Cerebellar nuclear complex (tissue), 1 donor: ENCODE measurements at regions not wholly inside any gene's neighbourhood (a gene's known extent, or its start where the extent isn't known, plus 50 kb on each side); places are given as distances from the start of the nearest gene placed in this dataset.

Experiments used
- DNase-seq, 2 experiments: peaks; one replicate each; lab custom pipeline; 2025; lab: John Stamatoyannopoulos, UW

DNA sequence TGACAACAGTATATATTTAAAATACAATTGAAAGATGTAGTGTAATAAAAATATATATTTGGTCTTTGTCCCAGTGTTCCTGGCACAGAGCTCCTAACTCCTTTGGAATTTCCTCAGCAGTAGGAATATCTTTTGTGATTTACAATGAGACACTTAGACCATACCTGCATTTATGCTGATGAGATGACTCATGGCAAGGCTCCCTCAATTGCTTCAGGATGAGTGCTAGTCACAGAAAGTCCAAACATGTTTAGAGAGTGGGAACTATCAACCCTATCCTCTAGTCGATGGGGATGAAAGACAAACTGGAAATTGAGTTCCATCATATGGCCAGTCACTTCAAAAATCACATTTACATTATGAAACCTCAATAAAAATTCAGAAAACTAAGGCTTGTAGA, 588.3 kb upstream of the LMCD1 start:
- no peak for DNase-seq

DNA sequence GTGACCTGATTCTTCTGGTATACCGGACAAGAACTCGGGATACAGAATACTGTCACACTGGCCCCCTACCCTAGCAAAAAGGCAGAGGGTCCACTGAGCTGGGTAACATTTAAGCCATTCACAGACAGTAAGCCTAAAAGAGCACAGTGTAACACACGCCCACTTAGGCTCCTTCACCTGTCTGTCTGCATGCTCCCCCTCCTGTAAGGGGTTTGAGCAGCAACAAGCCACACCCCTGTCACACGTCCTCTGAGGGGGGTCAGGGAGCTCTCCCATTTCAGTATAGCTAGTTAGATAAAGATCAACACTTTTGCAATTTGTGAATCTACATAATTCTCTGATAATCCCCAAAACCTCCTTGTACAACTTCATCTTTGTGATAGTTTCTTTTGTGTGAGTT, 586.3 kb upstream of the LMCD1 start:
- no peak for DNase-seq

DNA sequence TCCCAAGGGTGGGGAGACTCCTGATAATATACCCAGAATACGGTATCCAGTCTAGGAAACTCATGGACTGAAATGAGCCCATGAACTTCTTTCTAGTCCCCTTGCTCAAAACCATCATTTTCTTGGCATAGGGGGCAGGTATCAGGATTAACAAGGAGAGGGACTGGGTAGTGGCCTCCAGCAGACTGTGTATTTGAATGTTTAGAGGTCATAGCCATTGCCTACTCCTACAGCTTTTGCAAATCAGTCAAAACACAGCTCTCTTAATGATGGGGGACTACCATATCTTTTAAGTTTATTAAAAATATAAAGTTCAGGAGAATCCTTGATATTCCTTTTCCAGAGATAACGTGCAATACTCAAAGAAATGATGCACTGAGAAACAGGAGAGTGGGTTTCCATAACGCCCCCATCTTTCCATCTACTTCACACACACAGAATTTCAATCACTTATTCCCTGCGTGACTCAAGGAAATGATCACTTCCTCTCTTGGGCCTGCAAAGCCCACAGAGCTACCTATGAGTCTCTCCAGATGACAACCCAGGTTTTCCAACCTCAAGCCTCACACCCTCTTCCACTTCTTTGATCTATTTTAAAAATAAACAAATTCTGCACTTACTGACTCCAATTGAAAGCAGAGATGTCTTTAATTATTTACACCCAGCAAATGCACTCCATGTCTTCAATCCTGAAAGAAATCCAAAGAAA, 584.0 kb upstream of the LMCD1 start:
- DNase-seq: no peak

DNA sequence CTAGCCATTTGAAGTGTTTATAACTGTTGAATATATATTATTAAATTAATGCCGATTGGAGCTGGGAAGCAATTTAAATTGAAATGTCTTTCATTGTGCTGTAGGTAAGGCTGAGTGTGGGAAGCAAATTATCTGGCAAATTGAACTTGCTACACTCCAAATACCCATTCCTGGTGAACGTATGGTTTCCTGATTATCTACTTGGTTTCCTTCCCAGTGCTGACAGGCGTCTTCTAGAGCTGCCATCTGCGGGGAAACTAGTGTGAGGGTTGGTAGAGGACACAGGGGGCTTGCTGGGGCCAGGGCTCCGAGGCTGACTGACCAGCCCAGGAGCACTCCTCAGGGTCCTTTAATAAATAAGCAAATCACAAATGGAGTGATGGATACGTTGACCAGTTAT, 581.4 kb upstream of the LMCD1 start:
- DNase-seq: no peak

DNA sequence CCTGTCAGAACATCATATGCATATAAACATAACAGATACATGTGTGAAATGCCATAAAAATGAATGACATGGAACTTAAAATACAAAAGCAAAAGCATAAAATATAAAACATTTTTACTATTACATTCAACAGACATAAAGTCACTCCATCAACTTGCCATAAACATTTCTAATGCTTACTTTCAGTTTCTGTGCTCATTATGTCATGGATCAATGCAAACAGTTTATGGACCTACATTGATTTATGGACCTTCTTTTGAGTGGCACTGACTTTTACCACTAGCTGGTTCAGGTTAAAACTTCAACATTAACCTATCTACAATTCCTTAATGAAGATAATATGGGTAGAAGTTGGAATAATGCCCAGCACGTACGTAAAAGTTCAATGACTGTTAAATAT, 577.4 kb upstream of the LMCD1 start:
- no peak for DNase-seq

DNA sequence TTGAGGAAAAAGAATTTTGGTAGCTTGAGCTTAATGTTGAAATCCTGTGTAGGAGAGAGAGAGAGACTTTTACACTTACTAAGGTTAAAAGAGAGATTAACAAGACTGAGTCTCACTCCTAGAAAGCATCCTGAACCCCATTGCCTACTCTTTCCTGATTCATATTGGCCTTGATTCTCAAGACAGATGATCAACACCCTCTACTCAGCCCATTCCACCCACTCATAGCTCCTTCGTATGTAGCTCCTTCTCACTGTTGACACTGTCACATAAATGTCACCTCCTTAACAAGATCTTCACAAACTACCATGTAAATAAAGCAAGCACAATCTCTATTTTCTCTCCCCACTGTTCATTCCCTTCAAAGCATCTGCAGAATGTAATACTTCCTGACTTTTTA, 574.6 kb upstream of the LMCD1 start:
- DNase-seq: no peak

DNA sequence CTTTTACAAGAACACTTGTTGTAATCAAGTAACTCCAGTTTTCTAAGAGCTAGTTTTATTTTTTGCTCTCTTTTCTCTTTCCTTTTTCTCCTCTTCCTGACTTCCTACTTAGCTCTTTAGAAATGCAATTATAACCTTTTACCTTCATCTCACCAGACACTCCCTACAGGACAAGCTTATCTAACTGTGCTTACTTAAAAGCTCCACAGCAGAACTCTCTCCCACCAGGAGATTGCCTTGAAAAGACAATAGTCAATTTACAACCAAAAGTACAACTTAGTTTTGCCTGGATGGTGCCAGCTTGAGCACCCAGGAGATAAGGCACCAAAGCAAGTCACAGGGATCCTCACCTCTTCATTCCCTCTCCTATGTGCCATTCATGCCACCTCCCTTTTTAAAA, 573.8 kb upstream of the LMCD1 start:
- no peak for DNase-seq

DNA sequence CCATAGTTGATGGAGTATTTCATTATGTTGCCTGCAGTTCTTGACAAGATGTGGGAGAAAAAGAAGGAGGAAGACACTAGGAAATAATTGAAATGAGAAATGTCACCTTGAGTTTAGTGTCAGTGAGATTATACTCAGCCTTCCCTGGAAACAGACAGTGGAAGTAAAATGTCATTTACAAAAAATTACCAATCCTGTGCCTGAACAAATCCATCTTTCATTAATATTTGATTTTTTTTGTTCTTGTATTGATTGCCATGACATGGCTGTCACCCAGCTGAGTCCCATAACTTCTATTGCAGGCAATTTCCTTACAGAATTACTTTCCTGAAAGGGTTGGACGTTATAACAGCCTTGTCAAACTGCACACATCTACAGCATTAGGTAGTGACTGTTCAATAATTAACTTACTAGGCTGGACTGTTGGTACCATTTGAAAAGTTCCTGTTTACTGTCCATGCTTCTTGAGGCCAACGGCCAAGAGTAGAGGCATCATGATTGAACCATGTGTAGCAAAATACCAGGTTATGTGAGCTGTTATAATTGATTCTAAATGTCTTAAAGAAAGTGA, 572.2 kb upstream of the LMCD1 start:
- no peak for DNase-seq

DNA sequence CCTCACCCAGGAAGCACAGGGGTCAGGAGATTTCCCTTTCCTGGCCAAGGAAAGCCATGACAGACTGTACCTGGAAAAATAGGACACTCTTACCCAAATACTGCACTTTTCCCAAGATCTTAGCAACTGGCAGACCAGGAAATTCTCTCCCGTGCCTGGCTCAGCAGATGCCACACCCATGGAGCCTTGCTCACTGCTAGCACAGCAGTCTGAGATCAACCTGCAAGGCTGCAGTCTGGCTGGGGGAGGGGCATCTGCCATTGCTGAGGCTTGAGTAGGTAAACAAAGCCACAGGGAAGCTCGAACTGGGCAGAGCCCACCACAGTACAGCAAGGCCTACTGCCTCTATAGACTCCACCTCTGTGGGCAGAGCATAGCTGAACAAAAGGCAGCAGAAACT, 567.3 kb upstream of the LMCD1 start:
- no peak for DNase-seq

DNA sequence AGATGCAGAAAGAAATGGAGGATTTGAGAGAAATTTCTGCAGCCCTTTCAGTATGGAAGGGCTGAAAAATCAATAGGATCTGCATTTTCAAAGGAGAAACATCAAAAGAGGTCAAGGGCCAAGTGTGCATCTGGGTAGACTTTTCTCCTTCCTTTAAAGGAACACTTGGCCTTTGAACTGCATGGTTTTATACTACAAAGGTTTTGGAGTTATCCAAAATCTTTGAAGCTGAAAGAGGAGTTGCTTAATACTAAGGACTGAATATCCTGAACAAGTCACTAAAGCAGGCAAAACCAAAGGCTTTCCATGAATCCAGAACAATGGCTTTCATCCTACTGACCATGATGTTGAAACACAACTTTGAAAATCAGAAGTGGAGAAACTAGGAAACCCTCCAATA, 553.7 kb upstream of the LMCD1 start:
- DNase-seq: no peak

DNA sequence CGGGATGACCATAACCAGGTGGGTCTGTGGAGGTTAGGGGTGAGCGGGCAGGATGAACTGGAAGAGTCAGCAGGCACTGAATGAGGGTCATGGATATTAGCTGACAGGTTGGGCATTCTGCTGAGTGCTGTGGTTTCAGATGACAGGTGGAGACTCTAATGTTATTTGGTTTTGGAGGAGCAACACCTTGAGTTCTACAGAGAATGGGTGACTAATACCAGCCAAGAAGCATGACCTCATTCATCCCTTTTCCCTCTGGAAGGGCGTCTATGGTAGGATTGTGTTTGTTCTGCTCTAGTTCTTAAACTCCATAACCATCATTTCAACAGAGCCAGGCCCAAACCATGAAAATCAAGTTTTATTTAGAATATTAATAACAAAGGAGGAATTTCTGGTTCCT, 550.7 kb upstream of the LMCD1 start:
- no peak for DNase-seq

DNA sequence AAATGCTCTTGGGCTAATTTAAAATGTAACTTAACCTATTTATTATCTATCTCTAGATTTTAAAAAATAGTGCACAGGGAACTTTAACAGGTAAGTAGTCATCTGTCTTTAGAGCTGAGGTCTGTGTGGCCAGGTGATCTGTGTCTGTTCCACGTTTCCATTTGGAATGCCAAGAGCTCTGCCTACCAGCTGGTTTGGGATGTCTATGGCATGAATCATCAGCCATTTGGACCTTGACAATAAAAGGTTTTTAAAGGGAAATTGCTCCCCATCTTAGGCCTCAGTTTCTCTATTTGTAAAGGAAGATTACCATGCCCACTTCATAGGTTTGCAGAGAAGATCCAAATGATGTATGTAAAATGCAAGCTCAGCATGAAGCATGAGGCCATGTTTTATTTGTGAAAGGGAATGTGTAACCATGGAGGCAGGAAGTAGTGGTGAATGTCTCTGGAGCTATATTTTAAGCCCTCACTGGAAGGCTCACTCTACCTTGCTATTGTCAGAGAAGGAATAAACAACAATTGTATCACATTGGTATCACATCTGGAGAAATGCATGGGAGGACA, 548.1 kb upstream of the LMCD1 start:
- DNase-seq: no peak

DNA sequence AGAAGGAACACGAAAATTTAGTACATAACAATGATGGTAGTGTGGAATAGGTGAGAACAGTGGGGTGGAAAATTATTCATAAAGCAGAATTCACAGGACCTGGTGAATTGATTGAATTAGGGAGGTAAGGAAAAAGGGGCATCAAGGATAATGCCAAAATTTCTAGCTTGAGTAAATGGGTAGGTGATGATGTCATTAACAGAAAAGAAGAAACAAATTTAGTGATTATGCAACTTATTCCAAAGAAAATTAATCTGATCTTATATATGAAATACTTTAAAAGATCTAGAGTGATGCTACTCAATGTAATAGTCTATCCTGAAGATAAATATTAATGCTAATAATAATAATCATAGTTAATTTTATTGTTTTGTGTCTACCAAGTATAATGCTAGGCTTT, 544.6 kb upstream of the LMCD1 start:
- DNase-seq: no peak

DNA sequence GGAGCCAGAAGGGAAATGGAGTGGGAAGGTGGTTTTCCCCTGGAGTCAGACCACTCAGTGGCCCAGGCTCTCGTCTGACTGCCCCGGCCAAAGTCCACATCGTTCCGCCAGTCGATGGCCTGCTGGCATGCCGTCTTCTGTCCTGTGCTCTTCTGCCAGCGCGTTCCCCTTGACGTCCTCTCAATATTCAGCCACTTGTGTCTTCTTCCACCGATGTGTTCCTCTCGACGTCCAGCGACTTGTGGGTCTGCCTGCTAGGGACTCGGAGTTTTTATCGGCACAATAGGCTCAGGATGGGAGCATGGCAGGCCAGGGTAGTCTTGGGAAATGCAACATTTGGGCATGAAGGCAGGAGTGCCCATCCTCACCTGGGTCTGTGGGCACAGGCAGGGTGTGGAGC, 542.5 kb upstream of the LMCD1 start:
- no peak for DNase-seq

DNA sequence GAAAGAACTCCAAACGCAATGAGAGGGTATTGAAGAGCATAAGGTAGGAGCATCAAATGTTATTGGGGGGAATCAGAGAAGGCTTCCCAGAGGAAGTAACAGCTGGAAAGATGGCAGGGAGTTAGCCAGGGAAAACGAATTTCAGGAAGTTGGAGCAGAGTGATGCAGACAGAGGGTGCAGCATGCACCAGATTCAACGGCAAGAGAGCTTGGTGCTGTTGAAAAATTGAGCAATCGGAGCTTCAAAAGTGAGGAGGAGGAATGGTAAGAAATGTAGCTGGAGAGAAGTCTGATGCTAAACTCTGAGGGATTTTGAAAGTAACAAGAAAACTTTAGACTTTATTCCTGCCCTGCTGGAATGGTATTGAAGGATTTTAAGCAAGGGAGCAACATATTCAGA, 541.0 kb upstream of the LMCD1 start:
- DNase-seq: no peak

DNA sequence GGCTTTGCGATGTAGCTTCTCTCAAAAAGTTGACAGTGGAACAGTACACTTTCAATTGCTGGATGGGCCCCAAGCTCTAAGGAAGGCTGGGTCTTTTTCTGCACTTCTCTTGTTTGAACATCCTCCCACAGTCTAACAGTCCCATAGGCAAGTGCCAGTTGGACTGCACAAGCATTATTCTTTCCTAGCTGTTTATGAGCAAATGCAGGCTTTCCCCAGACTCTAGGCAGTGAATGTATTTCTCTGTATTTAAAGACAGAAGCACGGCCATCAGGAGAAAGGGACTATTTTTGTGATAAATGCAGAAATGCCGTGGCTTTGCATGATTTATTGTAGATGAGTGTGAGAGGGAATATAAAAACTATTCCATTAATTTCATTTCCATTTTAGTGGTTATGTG, 539.3 kb upstream of the LMCD1 start:
- no peak for DNase-seq

DNA sequence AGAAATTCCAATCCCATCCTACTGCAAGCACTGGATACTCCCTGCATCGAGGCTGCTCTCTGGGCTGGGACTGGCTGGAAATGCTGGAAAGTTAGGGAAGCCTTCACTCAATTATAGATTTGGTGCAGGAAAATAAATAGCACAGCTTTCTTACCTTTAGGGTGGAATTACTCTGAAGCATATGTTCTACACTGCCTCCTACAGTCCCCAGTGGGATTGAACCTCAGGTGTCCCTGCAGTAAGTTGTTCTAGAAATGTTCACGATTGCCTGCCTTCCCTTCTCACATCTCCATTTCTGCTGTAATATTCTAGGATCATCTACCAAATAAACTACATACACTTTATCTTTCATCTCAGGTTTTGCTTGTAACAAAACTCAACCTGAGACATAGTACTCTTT, 536.7 kb upstream of the LMCD1 start:
- no peak for DNase-seq

DNA sequence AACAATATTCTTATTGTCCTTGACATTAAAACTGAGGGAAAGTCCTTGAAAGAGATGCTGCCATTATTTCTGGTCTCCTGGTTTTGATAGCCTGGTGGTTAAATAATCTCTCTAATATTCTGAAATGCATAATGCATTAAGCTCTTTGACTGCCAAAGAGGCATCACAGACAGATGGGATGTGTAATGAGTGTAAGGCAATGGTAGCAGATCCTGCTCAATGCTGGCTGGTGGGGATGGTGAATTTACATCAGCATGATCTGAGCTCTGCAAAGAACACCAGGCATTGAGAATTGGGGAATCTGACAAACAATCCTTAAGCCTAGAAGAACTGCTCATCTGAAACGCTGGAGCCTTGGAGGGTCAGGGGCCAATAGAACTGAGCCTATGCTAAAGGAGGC, 528.6 kb upstream of the LMCD1 start:
- no peak for DNase-seq

DNA sequence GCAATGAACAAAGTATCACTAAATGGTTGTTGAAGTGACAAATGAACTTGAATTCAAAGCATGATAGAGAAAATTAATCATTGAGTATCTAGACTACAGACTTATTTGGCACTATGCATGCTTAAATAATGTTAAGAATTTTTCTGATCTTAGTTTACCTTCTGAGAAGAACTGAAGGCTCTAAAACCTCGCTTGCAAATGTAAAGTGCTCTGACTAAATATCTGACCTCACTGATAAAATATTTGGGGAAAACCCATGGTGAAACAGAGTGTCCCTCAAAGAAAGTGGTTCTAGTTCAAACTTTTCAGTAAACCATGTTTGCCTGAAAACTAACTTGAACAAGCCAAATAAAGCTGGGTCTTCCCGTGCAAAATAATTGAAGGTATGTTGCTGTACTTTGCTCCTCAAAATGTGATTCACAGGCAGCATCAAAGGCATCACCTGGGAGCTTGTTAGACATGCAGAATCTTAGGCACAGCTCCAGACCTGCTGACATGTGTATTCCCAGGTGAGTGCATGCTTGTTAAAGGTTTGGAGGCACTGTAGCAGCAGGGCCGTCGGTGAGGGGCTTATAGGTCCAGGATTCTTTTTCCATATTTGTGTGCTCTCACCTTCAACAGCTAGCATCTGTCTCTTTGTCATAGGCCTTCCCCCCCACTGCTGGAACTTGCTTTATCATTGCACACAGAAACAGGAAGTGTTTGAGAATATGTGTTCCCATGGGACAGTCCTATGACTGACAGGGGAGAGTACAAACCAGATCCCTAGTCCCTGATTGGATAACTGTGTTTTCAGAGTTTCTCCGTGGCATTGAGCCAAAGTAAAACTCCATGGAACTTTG, 524.2 kb upstream of the LMCD1 start:
- DNase-seq: no peak

DNA sequence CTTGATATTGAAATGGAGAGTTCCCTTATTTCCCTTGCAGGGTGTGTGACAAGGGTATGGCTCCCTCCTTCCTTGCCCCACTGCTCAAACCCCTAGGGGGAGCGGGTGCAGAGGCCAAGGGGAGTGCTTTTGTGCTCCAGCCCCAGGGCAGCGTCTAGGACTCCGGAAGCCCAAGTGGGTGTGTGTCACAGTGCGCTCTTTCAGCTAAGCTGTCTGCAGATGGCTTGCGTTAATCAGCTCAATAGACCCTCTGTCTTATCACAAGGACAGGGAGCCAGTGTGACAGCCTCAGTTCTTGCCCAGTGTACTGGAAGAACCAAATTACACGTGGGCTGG, 523.6 kb upstream of the LMCD1 start:
- no peak for DNase-seq

DNA sequence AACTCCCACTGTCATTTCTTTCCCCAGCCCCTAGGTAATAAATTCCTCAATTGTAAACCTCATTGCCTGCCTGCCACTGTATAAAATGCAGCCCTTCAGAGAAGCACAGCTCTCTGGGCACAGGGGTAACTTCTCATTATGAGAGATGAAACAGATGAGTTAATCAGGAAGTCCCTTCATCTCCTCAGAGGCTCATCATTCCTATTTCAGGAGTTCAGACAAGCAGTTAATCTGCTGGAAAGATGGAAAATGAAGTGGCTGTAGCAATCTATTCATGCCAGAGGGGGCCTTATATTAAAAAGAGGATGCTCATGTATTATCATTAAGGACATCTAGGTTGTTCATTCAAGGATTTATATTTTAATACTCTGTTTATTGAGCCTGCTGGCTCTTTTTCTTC, 519.5 kb upstream of the LMCD1 start:
- DNase-seq: no peak

DNA sequence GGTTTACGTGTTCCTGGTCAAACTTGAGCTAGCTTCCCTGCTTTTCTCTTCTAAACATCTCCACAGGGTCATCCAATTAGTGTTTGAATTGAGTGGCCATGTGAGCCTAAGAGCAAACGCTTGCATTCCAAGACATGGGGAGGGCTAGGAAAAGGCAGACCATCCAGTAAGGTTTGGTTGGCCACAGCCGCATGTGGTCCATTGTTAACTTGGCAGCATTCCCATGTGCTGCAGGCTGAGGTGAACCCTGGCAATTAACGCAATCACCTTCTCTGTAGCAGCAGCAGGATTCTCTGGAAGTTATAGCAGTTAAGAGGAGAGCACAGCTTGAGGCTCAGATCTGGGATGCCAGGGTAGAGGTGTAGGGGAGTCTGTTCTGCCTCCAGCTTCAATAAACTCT, 502.2 kb upstream of the LMCD1 start:
- DNase-seq: no peak

DNA sequence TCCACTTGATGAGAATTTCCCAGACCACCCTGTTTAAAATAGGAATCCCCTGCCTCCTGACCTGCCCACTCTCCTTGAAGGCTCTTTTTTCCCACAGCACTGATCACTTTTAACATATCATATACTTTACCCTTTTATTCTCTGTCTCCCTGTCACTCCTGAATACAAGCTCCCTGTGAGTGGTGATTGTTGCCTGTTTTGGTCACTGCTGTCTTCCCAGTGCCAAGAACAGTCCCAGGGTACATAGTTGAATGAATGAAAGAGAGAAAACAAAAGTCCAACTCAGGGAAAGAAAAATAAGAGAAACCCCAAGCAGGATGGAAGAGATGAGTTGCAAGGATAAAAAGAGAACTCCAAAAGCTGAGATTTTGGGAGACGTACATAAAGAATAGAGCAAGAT, 500.3 kb upstream of the LMCD1 start:
- DNase-seq: no peak
